ENCODE measurements at regions not wholly inside any gene's neighbourhood (a gene's known extent, or its start where the extent isn't known, plus 50 kb on each side); places are given as distances from the start of the nearest gene placed in this dataset.
"Not testable (repeated sequence)": the region's sequence is repeated elsewhere in the genome, so short reads cannot be mapped to it uniquely, and the experiment has no call there.

DNA sequence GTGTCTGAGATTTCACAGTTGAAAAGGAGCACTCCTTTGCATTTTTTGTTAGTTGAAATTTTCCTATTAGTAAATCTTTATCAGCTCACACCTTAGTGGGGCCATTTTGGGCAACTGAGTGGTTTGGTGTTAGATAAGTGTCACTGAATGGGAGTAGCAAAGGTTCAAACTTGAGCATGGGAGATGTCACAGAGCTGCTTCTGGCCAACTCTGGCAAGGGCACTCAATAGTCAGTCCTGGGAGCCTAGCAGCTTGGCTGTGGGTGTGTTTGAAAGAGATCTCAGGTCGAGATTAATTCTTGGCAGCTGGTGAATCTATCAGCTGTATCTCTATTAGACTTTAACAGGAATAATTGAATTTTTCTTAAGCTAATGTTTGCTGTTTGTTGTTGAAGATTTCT, 579.3 kb downstream of the EDEM1 start:
- no peak for ATAC-seq

DNA sequence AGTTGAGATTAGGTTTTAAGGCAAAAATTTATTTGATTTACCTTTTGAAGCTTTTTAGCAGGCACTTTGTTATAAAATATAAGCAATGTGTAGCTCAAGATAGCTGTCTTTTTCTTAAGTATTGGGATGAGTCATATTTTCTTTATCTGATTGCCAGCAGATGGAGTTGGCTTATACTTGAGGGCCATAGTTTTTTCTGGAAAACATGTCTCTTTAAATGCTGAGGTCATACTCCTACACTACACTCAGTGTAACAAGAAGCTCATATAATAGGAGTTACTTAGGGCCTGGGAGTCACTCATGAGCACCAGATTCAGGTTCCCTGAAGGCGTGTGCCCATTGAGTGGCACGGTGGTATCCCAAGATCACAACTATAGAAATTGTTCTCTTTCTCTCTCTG, 579.8 kb downstream of the EDEM1 start:
- ATAC-seq = no peak

- no peak for ATAC-seq
Measured at GRCh38 chr3:5768281-5768945, 580.9 kb downstream of the EDEM1 start.

- no peak for ATAC-seq
Measured at GRCh38 chr3:5769825-5770224, 582.3 kb downstream of the EDEM1 start.

DNA sequence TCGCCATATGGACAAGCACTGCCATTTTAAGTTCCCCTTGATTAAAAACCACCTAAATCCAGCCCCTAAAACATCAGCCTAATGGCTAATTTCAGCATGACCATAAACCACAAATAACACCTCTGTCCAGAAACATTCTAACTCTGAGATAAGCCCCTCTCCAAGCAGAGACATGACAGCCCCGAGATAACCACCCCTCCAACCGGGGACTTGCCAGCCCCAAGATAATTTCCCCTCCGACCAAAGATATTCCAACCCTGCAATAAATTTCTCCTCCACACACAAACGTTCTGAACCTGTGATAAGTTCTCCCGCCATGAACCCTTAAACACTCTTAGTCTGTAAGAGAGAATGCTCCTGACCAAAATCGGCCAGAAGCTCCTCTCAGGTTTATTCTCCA, 586.8 kb downstream of the EDEM1 start:
- no peak for ATAC-seq

DNA sequence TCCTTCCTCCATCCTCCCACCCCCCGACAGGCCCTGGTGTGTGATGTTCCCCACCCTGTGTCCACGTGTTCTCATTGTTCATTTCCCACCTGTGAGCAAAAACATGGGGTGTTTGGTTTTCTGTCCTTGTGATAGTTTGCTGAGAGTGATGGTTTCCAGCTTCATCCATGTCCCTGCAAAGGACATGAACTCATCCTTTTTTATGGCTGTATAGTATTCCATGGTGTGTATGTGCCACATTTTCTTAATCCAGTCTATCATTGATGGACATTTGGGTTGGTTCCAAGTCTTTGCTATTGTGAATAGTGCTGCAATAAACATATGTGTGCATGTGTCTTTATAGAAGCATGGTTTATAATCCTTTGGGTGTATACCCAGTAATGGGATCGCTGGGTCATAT, 587.6 kb downstream of the EDEM1 start:
- not testable (repeated sequence) for ATAC-seq

DNA sequence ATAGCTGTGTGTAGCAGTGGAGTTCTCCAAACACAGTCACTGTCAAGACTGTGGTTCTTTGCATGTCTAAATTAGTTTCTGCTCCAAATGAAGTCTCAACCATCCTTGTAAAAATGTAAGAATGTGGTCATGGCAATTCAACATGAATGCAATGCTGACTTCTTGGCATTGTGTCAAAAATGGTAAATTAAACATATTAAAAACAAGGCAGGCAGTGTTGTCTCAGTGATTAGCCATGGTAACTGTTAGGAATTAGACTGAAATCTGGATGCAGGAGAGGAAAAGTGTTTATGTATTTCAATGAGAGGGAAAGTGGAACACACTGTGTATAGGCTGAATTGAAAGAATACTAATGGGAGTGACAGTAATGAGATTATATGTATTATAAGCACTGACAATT, 597.2 kb downstream of the EDEM1 start:
- no peak for ATAC-seq

DNA sequence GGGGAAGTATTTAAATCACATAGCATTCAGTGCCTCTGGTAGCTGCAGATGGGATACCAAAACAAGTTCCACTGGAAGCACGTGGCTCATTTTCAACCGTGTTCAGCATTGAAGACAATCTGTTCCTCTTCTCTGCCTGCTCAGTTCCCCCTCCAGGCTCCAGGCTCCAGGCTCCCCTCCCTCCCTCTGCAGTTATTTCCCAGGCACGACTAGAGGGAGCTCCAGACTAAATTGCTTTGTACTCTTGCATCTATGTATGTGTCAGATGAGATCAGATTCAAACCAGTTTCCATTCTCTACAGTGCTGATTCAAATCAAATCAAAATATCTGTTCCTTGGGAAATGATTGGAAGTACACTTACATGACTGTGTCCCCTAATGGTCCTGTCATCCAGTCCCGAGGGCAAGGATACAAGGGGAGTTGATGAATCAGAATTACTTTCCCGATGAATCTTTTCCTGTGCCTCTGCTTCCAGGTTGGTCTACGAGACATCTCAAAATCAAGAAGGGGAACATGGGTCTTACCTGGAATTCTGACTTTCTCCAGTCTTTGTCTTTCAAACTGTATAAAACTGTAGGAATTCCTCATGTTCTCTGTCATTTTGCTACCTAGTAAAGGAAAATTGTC, 600.5 kb downstream of the EDEM1 start:
- no peak for ATAC-seq

DNA sequence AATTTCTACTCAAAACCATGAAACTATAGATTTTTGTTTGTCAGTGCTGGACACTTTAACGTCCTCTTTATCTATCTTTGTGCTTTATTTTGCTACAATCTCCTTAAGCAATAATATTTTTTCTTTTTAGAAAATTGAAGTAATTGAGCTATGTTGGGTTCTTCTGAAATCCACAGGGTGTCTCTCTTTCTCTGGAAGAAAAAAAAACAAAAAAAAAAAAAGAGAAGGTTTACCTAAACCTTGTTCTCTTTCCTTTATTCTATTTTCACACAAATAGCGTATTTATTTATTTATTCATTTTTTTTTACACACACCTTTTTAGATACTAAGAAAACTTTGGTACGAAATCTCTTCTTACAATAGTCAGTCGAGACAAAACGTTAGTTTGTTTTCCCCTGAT, 601.0 kb downstream of the EDEM1 start:
- no peak for ATAC-seq

DNA sequence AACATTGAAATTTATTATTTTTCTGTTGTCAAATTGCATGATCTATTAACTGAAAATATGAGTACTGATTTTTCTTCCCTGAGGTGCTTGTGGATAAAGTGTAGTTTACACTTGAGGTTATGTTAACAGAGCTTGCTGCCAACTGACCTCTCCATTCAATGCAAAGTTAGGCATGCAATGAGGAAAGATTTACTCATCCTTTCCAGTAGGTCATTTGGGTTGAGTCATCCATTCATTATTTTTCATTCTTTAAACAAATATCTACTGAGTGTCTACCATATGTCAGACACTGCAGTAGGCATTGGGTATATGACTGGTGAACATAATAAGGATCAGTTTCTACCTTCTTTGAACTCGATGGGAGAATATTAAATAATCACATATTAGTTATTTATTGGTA, 604.1 kb downstream of the EDEM1 start:
- ATAC-seq = no peak

DNA sequence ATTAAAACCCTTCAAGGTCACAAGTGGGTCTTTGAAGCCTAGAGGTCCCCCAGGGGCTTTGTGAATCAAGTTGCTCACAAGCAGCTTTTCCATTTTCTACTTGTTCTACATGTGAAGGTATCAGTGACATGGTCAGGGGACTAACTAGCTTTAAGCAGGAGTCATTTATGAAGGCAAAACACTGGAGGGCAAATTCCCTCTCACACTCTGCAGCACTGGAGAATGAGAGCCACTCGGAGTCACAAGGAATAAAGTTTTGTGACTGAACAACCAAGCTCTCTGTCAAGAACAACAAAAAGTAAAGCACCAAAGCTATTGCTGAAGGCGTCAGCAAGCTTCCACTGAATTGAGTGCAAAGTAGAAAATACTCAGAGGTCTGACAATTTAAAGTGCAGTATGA, 609.0 kb downstream of the EDEM1 start:
- ATAC-seq = no peak

GRCh38 chr3:5798809-5799208, 611.3 kb downstream of the EDEM1 start:
- ATAC-seq = no peak

DNA sequence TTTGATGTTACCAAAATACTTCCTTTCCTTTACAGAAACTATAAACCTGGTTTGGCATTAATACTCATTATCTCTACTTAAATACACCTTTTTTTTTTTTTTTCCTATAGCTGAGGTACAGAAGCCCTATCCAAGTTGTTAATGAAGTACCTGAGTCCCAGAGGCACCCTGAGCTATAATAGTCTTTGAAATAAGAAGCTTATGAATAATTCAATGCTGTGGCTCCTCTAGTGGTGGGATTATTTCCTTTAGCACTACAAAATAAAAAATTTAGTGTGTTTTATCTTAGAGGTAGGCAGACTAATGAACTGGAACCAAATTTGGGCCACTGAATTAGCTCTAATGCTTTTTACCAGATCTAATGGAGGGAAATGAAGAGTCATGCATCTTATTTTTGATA, 611.9 kb downstream of the EDEM1 start:
- no peak for ATAC-seq

GRCh38 chr3:5800965-5801364, 613.5 kb downstream of the EDEM1 start:
- ATAC-seq = no peak

DNA sequence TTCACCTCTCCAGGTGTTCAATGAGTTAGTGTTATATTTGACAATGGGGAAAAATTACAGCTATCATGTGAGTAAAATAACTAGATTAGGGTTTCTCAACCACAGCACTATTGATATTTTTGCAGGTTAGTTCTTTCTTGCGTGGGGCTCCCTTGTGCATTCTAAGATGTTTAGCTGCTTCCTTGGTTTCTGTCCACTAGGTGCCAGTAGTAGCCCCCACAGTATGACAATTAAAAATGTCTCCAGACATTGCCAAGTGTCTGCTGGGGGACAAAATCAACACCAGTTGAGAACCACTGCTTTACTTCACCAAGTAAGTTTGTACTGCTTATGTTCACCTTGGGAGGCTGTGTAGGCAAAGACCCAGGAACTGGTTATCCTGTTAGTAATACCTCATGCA, 618.7 kb downstream of the EDEM1 start:
- ATAC-seq = no peak

- ATAC-seq = no peak
Measured at GRCh38 chr3:5809586-5810246, 622.2 kb downstream of the EDEM1 start.

GRCh38 chr3:5811016-5811415, 623.5 kb downstream of the EDEM1 start:
- no peak for ATAC-seq

GRCh38 chr3:5813521-5813920, 626.0 kb downstream of the EDEM1 start:
- no peak for ATAC-seq

DNA sequence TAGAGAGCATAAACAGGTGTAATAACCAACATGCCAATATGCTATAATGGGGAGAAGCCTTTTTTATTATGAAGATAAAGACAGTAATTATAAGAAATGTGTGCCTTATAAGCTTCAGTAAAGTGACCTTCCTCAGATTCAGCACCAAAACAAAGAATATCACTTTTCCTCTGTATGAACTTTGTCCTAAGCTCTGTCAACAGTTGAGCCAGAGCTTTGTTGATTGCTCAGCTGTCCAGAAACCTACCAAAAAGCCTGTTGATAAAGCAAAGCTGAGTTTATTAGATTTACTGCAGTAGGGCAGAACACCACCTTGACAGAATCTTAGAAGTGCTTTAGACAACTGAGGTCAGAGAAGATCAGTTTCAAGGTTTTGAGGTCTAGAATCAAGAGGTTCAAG, 635.3 kb downstream of the EDEM1 start:
- no peak for ATAC-seq

GRCh38 chr3:5826467-5826866, 639.0 kb downstream of the EDEM1 start:
- no peak for ATAC-seq

- no peak for ATAC-seq
Measured at GRCh38 chr3:5828251-5828650, 640.7 kb downstream of the EDEM1 start.

DNA sequence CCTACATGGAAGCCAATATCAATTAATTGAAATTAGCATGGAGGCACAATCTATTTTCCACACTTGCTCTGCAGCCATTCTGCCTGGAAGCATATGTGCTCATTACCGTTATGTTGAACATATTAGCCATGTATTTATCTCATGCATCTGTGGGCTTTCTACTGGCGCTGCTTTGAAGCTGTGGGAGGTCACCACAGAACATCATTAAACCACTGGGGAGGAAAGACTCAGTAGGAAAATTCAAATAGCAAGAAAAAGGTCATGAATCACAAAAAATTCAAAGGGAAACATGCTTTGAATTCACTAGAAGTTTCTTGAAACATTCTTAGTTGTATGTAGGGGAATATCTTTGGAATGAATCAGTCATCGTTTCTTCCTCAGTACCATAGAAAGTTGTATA, 652.5 kb downstream of the EDEM1 start:
- no peak for ATAC-seq

GRCh38 chr3:5841599-5841998, 654.1 kb downstream of the EDEM1 start:
- no peak for ATAC-seq

- no peak for ATAC-seq
Measured at GRCh38 chr3:5846261-5846660, 658.8 kb downstream of the EDEM1 start.

Data from esophagus mucosa (tissue), 1 donor.